Mucosa of descending colon (tissue), 3 donors: ENCODE measurements at regions not wholly inside any gene's neighbourhood (a gene's known extent, or its start where the extent isn't known, plus 50 kb on each side); places are given as distances from the start of the nearest gene placed in this dataset.

ENCODE experiments used
- ATAC-seq: fragments of 200-7000 bp; cut with Tn5 transposase; one replicate; pipeline ENCODE4 v1.9.1; 2020; ENCODE audit warnings: mild to moderate bottlenecking, moderate library complexity
- DNase-seq, 3 donors: peaks; one replicate each; pipeline ENCODE4 v3.0.0-alpha.2; 2020
- H3K36me3 ChIP-seq: fragments of 200-600 bp; one replicate; pipeline ENCODE4 v1.8.0; 2021; ENCODE audit warnings: low read depth, mild to moderate bottlenecking
- H3K4me1 ChIP-seq: fragments of 200-600 bp; one replicate; pipeline ENCODE4 v1.8.0; 2021; ENCODE audit warnings: low read depth, mild to moderate bottlenecking
- H3K4me3 ChIP-seq: fragments of 200-600 bp; one replicate; pipeline ENCODE4 v1.8.0; 2021; ENCODE audit warnings: mild to moderate bottlenecking
- H3K9me3 ChIP-seq: fragments of 200-600 bp; one replicate; pipeline ENCODE4 v1.8.0; 2021; ENCODE audit warnings: mild to moderate bottlenecking
- intact Hi-C, 2 donors: fragments of 100-400 bp; cut with DNase I in 1 of 2; cut with micrococcal nuclease in 1 of 2; formaldehyde crosslinking; loops; one replicate each; pipeline versions ENCODE4 v1.11.0 to v1.11.1; 2022; cut with DNase I, micrococcal nuclease
- TF ChIP-seq, protein P1 (sequence below): fragments of 200-600 bp; IDR thresholded peaks from one replicate; pipeline ENCODE4 v1.8.0; 2022; ENCODE audit warnings: antibody characterized with exemption, mild to moderate bottlenecking
- donor health status: DM: no; HTN: no; CAD: no; lungs with moderate emphysema.
- donor health status: DM: no; HTN: no; CAD: no.
- donor health status: DM: no; HTN: yes; CAD: no.

DNA sequence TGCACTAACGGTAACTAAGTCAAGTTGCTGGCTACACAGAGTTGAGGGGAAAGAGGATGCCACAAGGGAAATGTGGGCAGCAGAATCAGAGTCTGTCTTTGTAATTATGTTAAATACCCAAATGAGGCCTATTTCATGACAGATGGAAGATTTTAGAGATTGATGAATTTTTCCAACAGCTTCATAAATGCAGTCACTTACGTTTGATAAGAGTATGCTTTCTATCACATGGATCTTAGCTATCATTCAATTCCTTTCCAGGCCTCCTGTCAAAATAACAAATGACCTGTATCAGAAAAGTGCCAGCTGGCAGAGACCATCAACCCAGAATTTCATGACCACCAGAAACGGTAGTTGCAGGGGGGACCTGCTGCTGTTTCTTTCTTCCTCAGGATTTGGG, 148.4 kb upstream of the PLPP4 start:
- ATAC-seq (no peak), DNase-seq (no peak)
- H3K36me3 ChIP-seq, result no peaks in the 10 kb centered on the region
- H3K4me3 ChIP-seq, result no peak overlapping the region
- intact Hi-C loops, result no loop called here
- H3K4me1 ChIP-seq, result no peaks in the 10 kb centered on the region
- TF ChIP-seq, protein P1, sequence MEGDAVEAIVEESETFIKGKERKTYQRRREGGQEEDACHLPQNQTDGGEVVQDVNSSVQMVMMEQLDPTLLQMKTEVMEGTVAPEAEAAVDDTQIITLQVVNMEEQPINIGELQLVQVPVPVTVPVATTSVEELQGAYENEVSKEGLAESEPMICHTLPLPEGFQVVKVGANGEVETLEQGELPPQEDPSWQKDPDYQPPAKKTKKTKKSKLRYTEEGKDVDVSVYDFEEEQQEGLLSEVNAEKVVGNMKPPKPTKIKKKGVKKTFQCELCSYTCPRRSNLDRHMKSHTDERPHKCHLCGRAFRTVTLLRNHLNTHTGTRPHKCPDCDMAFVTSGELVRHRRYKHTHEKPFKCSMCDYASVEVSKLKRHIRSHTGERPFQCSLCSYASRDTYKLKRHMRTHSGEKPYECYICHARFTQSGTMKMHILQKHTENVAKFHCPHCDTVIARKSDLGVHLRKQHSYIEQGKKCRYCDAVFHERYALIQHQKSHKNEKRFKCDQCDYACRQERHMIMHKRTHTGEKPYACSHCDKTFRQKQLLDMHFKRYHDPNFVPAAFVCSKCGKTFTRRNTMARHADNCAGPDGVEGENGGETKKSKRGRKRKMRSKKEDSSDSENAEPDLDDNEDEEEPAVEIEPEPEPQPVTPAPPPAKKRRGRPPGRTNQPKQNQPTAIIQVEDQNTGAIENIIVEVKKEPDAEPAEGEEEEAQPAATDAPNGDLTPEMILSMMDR, result no peak
- no peaks in the 10 kb centered on the region for H3K9me3 ChIP-seq

DNA sequence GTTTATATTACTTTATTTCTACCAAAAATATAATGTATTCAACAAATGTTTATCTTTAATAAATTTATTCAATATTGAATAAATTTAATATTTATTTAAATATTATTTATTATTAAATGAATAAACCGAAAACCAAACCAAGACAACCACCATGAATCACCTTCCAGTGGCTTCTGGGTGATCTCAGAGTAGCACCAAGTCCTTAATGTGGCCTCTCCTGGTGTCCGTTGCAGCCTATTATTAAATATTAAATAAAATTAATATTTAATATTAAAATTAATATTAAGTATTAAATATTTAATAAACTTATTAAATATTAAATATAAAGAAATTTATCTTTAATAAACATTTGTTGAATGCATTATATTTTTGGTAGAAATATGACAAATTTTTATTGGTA, 143.3 kb upstream of the PLPP4 start:
- Histone ChIP-seq H3K4me1 (no peaks in the 10 kb centered on the region), H3K9me3 (no peaks in the 10 kb centered on the region), H3K4me3 (no peak overlapping the region), H3K36me3 (no peaks in the 10 kb centered on the region)
- no peak for DNase-seq
- no peak for ATAC-seq
- intact Hi-C loops, result no loop called here
- TF ChIP-seq, protein P1, result no peak

- TF ChIP-seq, protein P1, result no peak
- H3K4me1 ChIP-seq, result no peaks in the 10 kb centered on the region
- no peaks in the 10 kb centered on the region for H3K36me3 ChIP-seq
- no peaks in the 10 kb centered on the region for H3K9me3 ChIP-seq
- DNase-seq (no peak), ATAC-seq (no peak)
- intact Hi-C loops, result no loop called here
- H3K4me3 ChIP-seq, result no peak overlapping the region
These were observed 142.6 kb upstream of the PLPP4 start for GRCh38 chr10:120314442-120314841.

DNA sequence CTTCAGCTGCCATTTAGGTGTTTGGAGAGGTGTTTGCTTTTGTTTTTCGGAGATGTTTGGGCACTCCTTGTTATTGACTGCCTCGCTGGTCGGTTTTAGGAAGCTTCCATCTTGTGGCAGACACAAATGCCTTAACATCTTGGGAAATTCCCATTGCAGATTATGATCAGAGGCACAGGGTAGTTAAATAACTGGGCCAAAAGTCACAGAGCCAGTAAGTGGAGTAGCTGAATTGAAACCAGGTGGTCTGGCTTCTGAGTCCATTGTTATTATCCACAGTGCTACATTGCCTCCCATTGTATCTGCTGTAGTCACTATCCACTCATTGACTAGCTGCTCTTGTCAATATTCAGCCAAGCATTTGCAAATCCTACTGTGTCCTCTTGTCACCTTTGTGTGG, 138.2 kb upstream of the PLPP4 start:
- no peak overlapping the region for H3K4me3 ChIP-seq
- H3K4me1 ChIP-seq, result no peaks in the 10 kb centered on the region
- no peak for DNase-seq
- intact Hi-C loops, result no loop called here
- no peak for ATAC-seq
- TF ChIP-seq, protein P1, result no peak
- no peaks in the 10 kb centered on the region for H3K36me3 ChIP-seq
- no peaks in the 10 kb centered on the region for H3K9me3 ChIP-seq

DNA sequence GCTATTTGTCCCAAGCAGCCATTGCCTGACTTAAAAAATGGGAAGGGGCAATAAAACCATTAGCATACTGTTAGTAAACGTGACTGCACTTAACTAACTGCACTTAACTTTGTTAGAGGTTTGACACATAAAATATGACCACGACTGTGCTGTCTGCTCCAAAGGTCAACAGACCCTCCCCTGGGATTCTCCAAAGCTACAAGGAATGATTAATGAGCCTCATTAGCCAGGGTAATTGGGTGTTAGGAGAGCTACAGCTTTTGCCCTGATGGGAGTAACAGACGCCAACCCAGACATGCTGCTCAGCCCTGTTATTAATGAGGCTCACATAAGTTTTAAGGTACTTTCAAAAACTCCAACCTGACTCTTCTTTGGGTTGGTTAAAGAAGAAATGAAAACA, 129.4 kb upstream of the PLPP4 start:
- Histone ChIP-seq H3K9me3 (no peaks in the 10 kb centered on the region), H3K36me3 (no peaks in the 10 kb centered on the region), H3K4me1 (no peaks in the 10 kb centered on the region), H3K4me3 (no peak overlapping the region)
- intact Hi-C loops, result no loop called here
- TF ChIP-seq, protein P1, result no peak
- DNase-seq, result no peak
- ATAC-seq, result no peak

GRCh38 chr10:120328647-120329046, 128.4 kb upstream of the PLPP4 start:
- intact Hi-C loops, result no loop called here
- no peak for ATAC-seq
- no peak overlapping the region for H3K4me3 ChIP-seq
- TF ChIP-seq, protein P1, result no peak
- no peaks in the 10 kb centered on the region for H3K36me3 ChIP-seq
- no peak for DNase-seq
- no peaks in the 10 kb centered on the region for H3K9me3 ChIP-seq
- no peaks in the 10 kb centered on the region for H3K4me1 ChIP-seq
